Hepatocyte (in vitro differentiated cells): ENCODE measurements at regions not wholly inside any gene's neighbourhood (a gene's known extent, or its start where the extent isn't known, plus 50 kb on each side); places are given as distances from the start of the nearest gene placed in this dataset.

Experiments used
- CTCF ChIP-seq: fragments of 200-600 bp; sonication (generic); IDR thresholded peaks from 2 replicates; pipeline ENCODE4 v1.5.1; 2016; ENCODE audit warnings: antibody characterized with exemption, mild to moderate bottlenecking; ENCODE audit not compliant: poor library complexity
- EZH2 ChIP-seq: fragments of 200-600 bp; sonication (generic); IDR thresholded peaks from 2 replicates; pipeline ENCODE4 v1.6.1; 2016; ENCODE audit warnings: antibody characterized with exemption, mild to moderate bottlenecking, borderline replicate concordance

GRCh38 chr4:137922721-137923120 is 319.4 kb downstream of the SLC7A11 start:
- no peak for TF ChIP-seq EZH2
- TF ChIP-seq CTCF = no peak
